ENCODE measurements at regions not wholly inside any gene's neighbourhood (a gene's known extent, or its start where the extent isn't known, plus 50 kb on each side); places are given as distances from the start of the nearest gene placed in this dataset.

DNA sequence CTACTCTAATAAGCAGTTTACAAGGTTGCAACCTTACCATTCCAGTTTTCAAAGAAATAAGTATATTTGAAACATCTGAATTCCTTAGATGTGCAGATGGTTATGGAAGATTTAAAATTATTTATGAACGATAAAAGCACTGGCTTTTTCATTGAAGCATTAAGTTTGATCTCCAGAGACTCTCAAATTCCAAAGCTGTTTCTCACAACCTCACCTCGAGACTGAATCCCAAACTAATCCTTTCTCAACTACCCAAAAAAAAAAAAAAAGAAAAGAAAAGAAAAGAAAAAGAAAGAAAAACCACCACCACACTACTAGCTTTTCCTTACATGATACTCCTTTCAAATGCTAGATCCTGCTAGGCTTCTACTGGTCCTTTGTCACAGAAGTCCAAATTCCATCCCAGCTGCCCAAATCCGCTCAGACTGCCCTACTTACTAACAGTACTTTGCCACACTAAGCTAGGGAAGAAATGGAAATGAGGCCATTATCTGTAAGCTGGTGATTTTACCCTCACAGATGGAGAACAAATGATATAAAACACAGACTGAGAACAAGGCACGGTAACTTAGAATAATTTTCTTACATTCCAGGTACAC lies 100.6 kb upstream of the CDK1 start:
- TF ChIP-seq, protein P1, sequence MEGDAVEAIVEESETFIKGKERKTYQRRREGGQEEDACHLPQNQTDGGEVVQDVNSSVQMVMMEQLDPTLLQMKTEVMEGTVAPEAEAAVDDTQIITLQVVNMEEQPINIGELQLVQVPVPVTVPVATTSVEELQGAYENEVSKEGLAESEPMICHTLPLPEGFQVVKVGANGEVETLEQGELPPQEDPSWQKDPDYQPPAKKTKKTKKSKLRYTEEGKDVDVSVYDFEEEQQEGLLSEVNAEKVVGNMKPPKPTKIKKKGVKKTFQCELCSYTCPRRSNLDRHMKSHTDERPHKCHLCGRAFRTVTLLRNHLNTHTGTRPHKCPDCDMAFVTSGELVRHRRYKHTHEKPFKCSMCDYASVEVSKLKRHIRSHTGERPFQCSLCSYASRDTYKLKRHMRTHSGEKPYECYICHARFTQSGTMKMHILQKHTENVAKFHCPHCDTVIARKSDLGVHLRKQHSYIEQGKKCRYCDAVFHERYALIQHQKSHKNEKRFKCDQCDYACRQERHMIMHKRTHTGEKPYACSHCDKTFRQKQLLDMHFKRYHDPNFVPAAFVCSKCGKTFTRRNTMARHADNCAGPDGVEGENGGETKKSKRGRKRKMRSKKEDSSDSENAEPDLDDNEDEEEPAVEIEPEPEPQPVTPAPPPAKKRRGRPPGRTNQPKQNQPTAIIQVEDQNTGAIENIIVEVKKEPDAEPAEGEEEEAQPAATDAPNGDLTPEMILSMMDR (IDR thresholded peaks at IDR 0.05) = no peak
- TF ChIP-seq POLR2A (IDR thresholded peaks at IDR 0.05) = no peak

Data from lower leg skin (tissue), 3 donors.